ENCODE measurements at regions not wholly inside any gene's neighbourhood (a gene's known extent, or its start where the extent isn't known, plus 50 kb on each side); places are given as distances from the start of the nearest gene placed in this dataset.

GRCh38 chr14:97177635-97178034 is 380.5 kb downstream of the VRK1 start:
- no peak overlapping the region for H3K4me3 ChIP-seq
- intact Hi-C loops (cut with DNase I): no loop called here
- no peak overlapping the region for H3K9ac ChIP-seq (ENCODE audit: low read depth in 2 of 2, low read length in 2 of 2)
- H3K27me3 ChIP-seq: no peaks in the 10 kb centered on the region
- no peak overlapping the region for H3K27ac ChIP-seq
- no peaks in the 10 kb centered on the region for H3K4me1 ChIP-seq
- no peak for DNase-seq
- no peak for TF ChIP-seq CTCF (IDR thresholded peaks at IDR 0.05)
- no peaks in the 10 kb centered on the region for H3K9me3 ChIP-seq
- no peaks in the 10 kb centered on the region for H3K36me3 ChIP-seq

GRCh38 chr14:97178781-97179180 is 381.6 kb downstream of the VRK1 start:
- no peak for TF ChIP-seq CTCF (IDR thresholded peaks at IDR 0.05)
- no peaks in the 10 kb centered on the region for H3K9me3 ChIP-seq
- H3K9ac ChIP-seq (ENCODE audit: low read depth in 2 of 2, low read length in 2 of 2): no peak overlapping the region

GRCh38 chr14:97179573-97179972 is 382.4 kb downstream of the VRK1 start:
- no peak overlapping the region for H3K27ac ChIP-seq
- no peaks in the 10 kb centered on the region for H3K4me1 ChIP-seq
- no peak overlapping the region for H3K9ac ChIP-seq (ENCODE audit: low read depth in 2 of 2, low read length in 2 of 2)
- no peak for TF ChIP-seq CTCF (IDR thresholded peaks at IDR 0.05)
- intact Hi-C loops (cut with DNase I): no loop called here
- no peaks in the 10 kb centered on the region for H3K9me3 ChIP-seq
- H3K36me3 ChIP-seq: no peaks in the 10 kb centered on the region
- no peak overlapping the region for H3K4me3 ChIP-seq
- no peaks in the 10 kb centered on the region for H3K27me3 ChIP-seq
- DNase-seq: no peak

More at GRCh38 chr14:97178781-97179180, 381.6 kb downstream of the VRK1 start:
- Histone ChIP-seq H3K4me3 (no peak overlapping the region), H3K36me3 (no peaks in the 10 kb centered on the region), H3K27ac (no peak overlapping the region), H3K4me1 (no peaks in the 10 kb centered on the region), H3K27me3 (no peaks in the 10 kb centered on the region)
- no peak for DNase-seq
- intact Hi-C loops (cut with DNase I): no loop called here

- Histone ChIP-seq H3K27ac (no peak overlapping the region), H3K9me3 (no peaks in the 10 kb centered on the region), H3K4me1 (no peaks in the 10 kb centered on the region), H3K4me3 (no peak overlapping the region), H3K36me3 (no peaks in the 10 kb centered on the region), H3K27me3 (no peaks in the 10 kb centered on the region), H3K9ac (ENCODE audit: low read depth in 2 of 2, low read length in 2 of 2) (no peak overlapping the region)
- TF ChIP-seq CTCF (IDR thresholded peaks at IDR 0.05): no peak
- intact Hi-C loops (cut with DNase I): no loop called here
- DNase-seq: no peak
Observed at GRCh38 chr14:97180304-97181200, 383.4 kb downstream of the VRK1 start.

- Histone ChIP-seq H3K4me3 (no peak overlapping the region), H3K36me3 (no peaks in the 10 kb centered on the region), H3K9me3 (no peaks in the 10 kb centered on the region), H3K9ac (ENCODE audit: low read depth in 2 of 2, low read length in 2 of 2) (no peak overlapping the region), H3K4me1 (no peaks in the 10 kb centered on the region), H3K27ac (no peak overlapping the region), H3K27me3 (no peaks in the 10 kb centered on the region)
- TF ChIP-seq CTCF (IDR thresholded peaks at IDR 0.05): no peak
- intact Hi-C loops (cut with DNase I): no loop called here
- no peak for DNase-seq
Observed at GRCh38 chr14:97185186-97185585, 388.0 kb downstream of the VRK1 start.

All from colonic mucosa (tissue), 4 donors.